Fibroblast of peridontal ligament (primary cell): ENCODE measurements at regions not wholly inside any gene's neighbourhood (a gene's known extent, or its start where the extent isn't known, plus 50 kb on each side); places are given as distances from the start of the nearest gene placed in this dataset.

Experiments
- DNase-seq: peaks from one replicate; pipeline ENCODE4 v3.0.0-alpha.2; 2010; ENCODE audit errors: extremely low read depth

- no peak for DNase-seq
Measured at GRCh38 chr3:69568951-69569350, 170.3 kb upstream of the MITF start.

GRCh38 chr3:69568458-69568857 is 170.8 kb upstream of the MITF start:
- DNase-seq: no peak

- DNase-seq: no peak
Measured at GRCh38 chr3:69567710-69568052, 171.6 kb upstream of the MITF start.

GRCh38 chr3:69567023-69567709 is 172.1 kb upstream of the MITF start:
- DNase-seq: no peak

- DNase-seq: no peak
Measured at GRCh38 chr3:69566275-69566674, 173.0 kb upstream of the MITF start.

GRCh38 chr3:69565316-69565715 is 173.9 kb upstream of the MITF start:
- no peak for DNase-seq

GRCh38 chr3:69563981-69564380 is 175.3 kb upstream of the MITF start:
- DNase-seq: no peak

GRCh38 chr3:69563151-69563550 is 176.1 kb upstream of the MITF start:
- no peak for DNase-seq

- no peak for DNase-seq
Measured at GRCh38 chr3:69562020-69562419, 176.1 kb upstream of the FRMD4B start.

- DNase-seq: no peak
Measured at GRCh38 chr3:69560818-69561217, 174.9 kb upstream of the FRMD4B start.

- DNase-seq: no peak
Measured at GRCh38 chr3:69560116-69560515, 174.2 kb upstream of the FRMD4B start.

GRCh38 chr3:69558912-69559311 is 173.0 kb upstream of the FRMD4B start:
- DNase-seq: no peak

GRCh38 chr3:69554576-69554975 is 168.7 kb upstream of the FRMD4B start:
- DNase-seq: no peak

GRCh38 chr3:69553888-69554287 is 168.0 kb upstream of the FRMD4B start:
- no peak for DNase-seq

- no peak for DNase-seq
Measured at GRCh38 chr3:69547461-69547880, 161.6 kb upstream of the FRMD4B start.

GRCh38 chr3:69542805-69543429 is 157.0 kb upstream of the FRMD4B start:
- no peak for DNase-seq

- no peak for DNase-seq
Measured at GRCh38 chr3:69542089-69542804, 156.4 kb upstream of the FRMD4B start.

- peak; percentile 5 for DNase-seq
Measured at GRCh38 chr3:69541711-69542088, 155.8 kb upstream of the FRMD4B start.

GRCh38 chr3:69540706-69541581 is 155.1 kb upstream of the FRMD4B start:
- DNase-seq: no peak

- DNase-seq: no peak
Measured at GRCh38 chr3:69539134-69539533, 153.2 kb upstream of the FRMD4B start.

- DNase-seq: no peak
Measured at GRCh38 chr3:69538281-69538680, 152.4 kb upstream of the FRMD4B start.

- DNase-seq: no peak
Measured at GRCh38 chr3:69536306-69537020, 150.6 kb upstream of the FRMD4B start.
